ENCODE measurements at regions not wholly inside any gene's neighbourhood (a gene's known extent, or its start where the extent isn't known, plus 50 kb on each side); places are given as distances from the start of the nearest gene placed in this dataset.

- no peak overlapping the region for H3K4me2 ChIP-seq
- peaks cover 6% of the 10 kb centered on the region; the same call in 1 of the 2 replicates for H3K4me1 ChIP-seq
- H3K27ac ChIP-seq: no peak overlapping the region
- no peaks in the 10 kb centered on the region for H3K27me3 ChIP-seq
- no peak for TF ChIP-seq Cebpa-rat (IDR thresholded peaks at IDR 0.05)
- H3K36me3 ChIP-seq: no peaks in the 10 kb centered on the region
- no peak overlapping the region for H3K9ac ChIP-seq
- no peaks in the 10 kb centered on the region for H3K9me3 ChIP-seq
- H3K4me3 ChIP-seq: no peak overlapping the region
- H4K20me1 ChIP-seq: no peaks in the 10 kb centered on the region
Measured at GRCh38 chr11:21866781-21867180, 326.1 kb upstream of the ANO5 start.

- H3K9ac ChIP-seq: no peak overlapping the region
- no peak overlapping the region for H3K27ac ChIP-seq
- H4K20me1 ChIP-seq: no peaks in the 10 kb centered on the region
- H3K4me3 ChIP-seq: no peak overlapping the region
- no peak overlapping the region for H3K4me2 ChIP-seq
- no peak for TF ChIP-seq Cebpa-rat (IDR thresholded peaks at IDR 0.05)
- H3K27me3 ChIP-seq: no peaks in the 10 kb centered on the region
- no peaks in the 10 kb centered on the region for H3K9me3 ChIP-seq
- H3K36me3 ChIP-seq: no peaks in the 10 kb centered on the region
- H3K4me1 ChIP-seq: peaks cover 5% of the 10 kb centered on the region; the same call in 1 of the 2 replicates
Measured at GRCh38 chr11:21877151-21877550, 315.7 kb upstream of the ANO5 start.

DNA sequence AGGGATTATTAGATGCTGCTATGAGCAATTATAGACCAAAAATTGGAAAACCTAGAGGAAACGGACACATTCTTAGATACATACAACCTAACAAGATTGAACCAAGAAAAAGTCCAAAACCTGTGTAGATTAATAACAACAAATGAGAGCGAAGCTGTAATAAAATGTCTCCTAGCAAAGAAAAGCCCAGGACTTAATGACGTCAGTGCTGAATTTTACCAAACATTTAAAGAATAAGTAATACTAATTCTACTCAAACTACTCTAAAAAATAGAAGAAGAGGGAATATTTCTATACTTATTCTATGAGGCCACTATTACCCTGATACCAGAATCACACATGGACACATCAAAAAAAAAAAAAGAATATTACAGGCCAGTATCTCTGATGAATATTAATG, 309.5 kb upstream of the ANO5 start:
- H3K27me3 ChIP-seq: no peaks in the 10 kb centered on the region
- no peak overlapping the region for H3K4me3 ChIP-seq
- H3K4me1 ChIP-seq: no peaks in the 10 kb centered on the region
- no peak for TF ChIP-seq Cebpa-rat (IDR thresholded peaks at IDR 0.05)
- no peak overlapping the region for H3K9ac ChIP-seq
- no peak overlapping the region for H3K27ac ChIP-seq
- no peak overlapping the region for H3K4me2 ChIP-seq
- H3K9me3 ChIP-seq: no peaks in the 10 kb centered on the region
- H3K36me3 ChIP-seq: no peaks in the 10 kb centered on the region
- H4K20me1 ChIP-seq: no peaks in the 10 kb centered on the region

- no peak for TF ChIP-seq Cebpa-rat (IDR thresholded peaks at IDR 0.05)
- Histone ChIP-seq H3K9me3 (no peaks in the 10 kb centered on the region), H3K27me3 (no peaks in the 10 kb centered on the region), H3K4me1 (no peaks in the 10 kb centered on the region), H3K9ac (no peak overlapping the region), H4K20me1 (no peaks in the 10 kb centered on the region), H3K4me3 (no peak overlapping the region), H3K36me3 (no peaks in the 10 kb centered on the region), H3K4me2 (no peak overlapping the region), H3K27ac (no peak overlapping the region)
Measured at GRCh38 chr11:21888814-21889213, 304.1 kb upstream of the ANO5 start.

DNA sequence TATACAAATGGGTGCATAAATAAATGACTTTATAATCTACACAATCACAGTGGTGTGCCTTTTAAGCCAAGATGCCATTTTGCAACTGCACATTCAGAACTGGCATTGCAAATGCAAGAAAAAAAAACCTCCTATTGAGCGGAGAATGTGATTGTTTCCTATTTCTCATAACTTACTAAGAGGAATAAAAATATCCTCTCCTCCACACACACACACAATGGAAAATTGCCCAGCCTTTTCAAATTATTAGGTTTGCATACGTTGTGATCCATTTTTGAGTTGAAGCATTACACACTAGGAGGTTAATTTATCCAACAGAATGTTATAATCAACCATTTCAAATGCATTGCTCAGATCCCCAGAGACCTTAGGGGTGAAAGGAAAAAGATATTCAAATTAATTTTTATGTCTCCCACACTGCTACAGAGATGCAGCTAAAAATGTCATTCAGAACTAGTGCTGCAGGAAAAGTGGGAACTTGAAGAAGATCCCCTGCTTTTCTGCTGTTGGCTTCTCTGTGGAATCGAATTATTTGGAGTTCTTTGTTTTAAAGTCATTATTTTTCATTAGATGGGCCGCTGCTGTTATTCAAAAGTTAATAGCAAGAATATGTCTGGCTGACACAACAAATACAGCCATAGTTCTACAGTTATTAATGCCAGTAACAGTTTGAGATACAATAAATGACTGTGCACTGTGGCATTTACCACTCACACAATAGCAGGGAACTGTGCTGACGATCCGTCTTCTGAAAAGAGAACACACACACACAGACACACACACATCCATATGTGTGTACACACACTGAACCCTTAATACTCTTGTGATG, 299.9 kb upstream of the ANO5 start:
- H3K36me3 ChIP-seq: no peaks in the 10 kb centered on the region
- no peak overlapping the region for H3K27ac ChIP-seq
- H3K4me1 ChIP-seq: no peaks in the 10 kb centered on the region

DNA sequence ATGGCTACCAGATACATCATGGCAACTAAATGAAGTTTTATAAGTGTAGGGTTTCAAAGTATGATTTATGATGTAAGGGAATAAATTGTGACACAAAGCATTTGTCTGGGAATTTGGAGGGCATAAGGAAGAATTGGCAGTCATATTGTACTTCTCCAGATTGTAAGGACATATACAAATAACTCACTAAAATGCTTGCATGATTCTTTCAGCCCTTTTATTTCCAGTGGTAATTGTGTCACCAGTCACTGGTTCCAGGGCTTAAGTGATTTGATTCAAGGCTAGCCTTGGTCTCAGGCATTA, 299.4 kb upstream of the ANO5 start:
- H3K27ac ChIP-seq: no peak overlapping the region
- no peaks in the 10 kb centered on the region for H3K4me1 ChIP-seq
- no peaks in the 10 kb centered on the region for H3K27me3 ChIP-seq
- H3K9ac ChIP-seq: no peak overlapping the region
- no peak overlapping the region for H3K4me3 ChIP-seq
- H3K4me2 ChIP-seq: no peak overlapping the region
- H3K36me3 ChIP-seq: no peaks in the 10 kb centered on the region
- no peak for TF ChIP-seq Cebpa-rat (IDR thresholded peaks at IDR 0.05)
- no peaks in the 10 kb centered on the region for H3K9me3 ChIP-seq
- no peaks in the 10 kb centered on the region for H4K20me1 ChIP-seq

More for the DNA sequence above, 299.9 kb upstream of the ANO5 start:
- no peak overlapping the region for H3K4me3 ChIP-seq
- H4K20me1 ChIP-seq: no peaks in the 10 kb centered on the region
- TF ChIP-seq Cebpa-rat (IDR thresholded peaks at IDR 0.05): no peak
- H3K9me3 ChIP-seq: no peaks in the 10 kb centered on the region
- no peaks in the 10 kb centered on the region for H3K27me3 ChIP-seq
- no peak overlapping the region for H3K4me2 ChIP-seq
- H3K9ac ChIP-seq: no peak overlapping the region

- no peak overlapping the region for H3K4me3 ChIP-seq
- H3K4me1 ChIP-seq: no peaks in the 10 kb centered on the region
- no peak overlapping the region for H3K9ac ChIP-seq
- H3K36me3 ChIP-seq: no peaks in the 10 kb centered on the region
- H3K27ac ChIP-seq: no peak overlapping the region
- H3K27me3 ChIP-seq: no peaks in the 10 kb centered on the region
- H4K20me1 ChIP-seq: no peaks in the 10 kb centered on the region
- H3K4me2 ChIP-seq: no peak overlapping the region
- TF ChIP-seq Cebpa-rat (IDR thresholded peaks at IDR 0.05): no peak
- H3K9me3 ChIP-seq: no peaks in the 10 kb centered on the region
Measured at GRCh38 chr11:21894492-21894891, 298.4 kb upstream of the ANO5 start.

- no peak overlapping the region for H3K4me3 ChIP-seq
- no peak overlapping the region for H3K27ac ChIP-seq
- no peaks in the 10 kb centered on the region for H3K36me3 ChIP-seq
- TF ChIP-seq Cebpa-rat (IDR thresholded peaks at IDR 0.05): no peak
- no peaks in the 10 kb centered on the region for H3K27me3 ChIP-seq
- no peaks in the 10 kb centered on the region for H4K20me1 ChIP-seq
- no peaks in the 10 kb centered on the region for H3K4me1 ChIP-seq
- no peak overlapping the region for H3K9ac ChIP-seq
- H3K9me3 ChIP-seq: no peaks in the 10 kb centered on the region
- H3K4me2 ChIP-seq: no peak overlapping the region
Measured at GRCh38 chr11:21895686-21896085, 297.2 kb upstream of the ANO5 start.

GRCh38 chr11:21896216-21896615, 296.7 kb upstream of the ANO5 start:
- no peaks in the 10 kb centered on the region for H4K20me1 ChIP-seq
- TF ChIP-seq Cebpa-rat (IDR thresholded peaks at IDR 0.05): no peak
- no peaks in the 10 kb centered on the region for H3K27me3 ChIP-seq
- H3K36me3 ChIP-seq: no peaks in the 10 kb centered on the region
- no peaks in the 10 kb centered on the region for H3K4me1 ChIP-seq
- H3K9ac ChIP-seq: no peak overlapping the region
- no peak overlapping the region for H3K4me3 ChIP-seq
- H3K9me3 ChIP-seq: no peaks in the 10 kb centered on the region
- no peak overlapping the region for H3K27ac ChIP-seq
- no peak overlapping the region for H3K4me2 ChIP-seq

DNA sequence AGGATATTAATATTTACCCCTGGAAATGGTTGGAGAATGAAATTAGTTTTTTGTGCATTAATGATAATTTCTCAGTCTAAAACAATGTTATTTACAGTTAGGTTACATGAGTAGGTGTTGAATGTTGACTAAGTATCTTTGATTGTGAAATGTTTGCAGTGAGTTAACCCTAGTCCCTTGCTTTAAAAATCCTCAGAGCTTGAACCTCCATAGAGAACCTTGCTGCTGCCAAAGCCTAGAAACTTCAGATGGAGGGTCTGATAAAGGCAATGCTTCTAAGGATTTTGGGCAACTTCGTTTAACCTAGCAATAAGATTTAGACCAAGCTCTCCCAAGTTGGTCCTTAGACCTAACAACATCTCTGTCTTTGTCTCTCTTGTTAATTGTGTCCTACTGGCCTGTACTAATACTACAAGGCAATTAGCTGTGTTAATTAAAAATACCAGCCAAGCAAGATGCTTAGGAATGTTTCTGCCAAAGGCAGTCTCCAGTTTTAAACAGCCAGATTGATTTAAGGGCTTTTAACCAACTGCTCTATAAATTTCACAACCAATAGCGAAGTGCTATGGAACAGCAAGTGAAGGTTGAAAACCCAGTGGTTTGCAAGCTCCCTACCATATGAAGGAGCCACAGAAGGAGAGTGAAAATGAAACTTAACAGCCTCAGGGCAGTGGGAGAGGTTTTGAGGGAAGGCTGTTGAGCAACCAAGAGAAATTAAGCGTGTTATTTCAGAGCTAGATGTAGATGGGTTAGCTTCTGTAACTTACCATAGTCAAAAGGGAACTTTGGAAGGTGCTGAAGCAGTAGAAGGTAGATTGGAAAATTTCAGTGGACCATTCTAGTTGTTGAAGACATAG, 295.9 kb upstream of the ANO5 start:
- Histone ChIP-seq H4K20me1 (no peaks in the 10 kb centered on the region), H3K27me3 (no peaks in the 10 kb centered on the region), H3K4me3 (no peak overlapping the region), H3K9me3 (no peaks in the 10 kb centered on the region), H3K4me2 (no peak overlapping the region), H3K9ac (no peak overlapping the region), H3K4me1 (no peaks in the 10 kb centered on the region), H3K36me3 (no peaks in the 10 kb centered on the region), H3K27ac (no peak overlapping the region)
- TF ChIP-seq Cebpa-rat (IDR thresholded peaks at IDR 0.05): no peak

Measured in BLaER1 (cell line).